ENCODE measurements at regions not wholly inside any gene's neighbourhood (a gene's known extent, or its start where the extent isn't known, plus 50 kb on each side); places are given as distances from the start of the nearest gene placed in this dataset.

DNA sequence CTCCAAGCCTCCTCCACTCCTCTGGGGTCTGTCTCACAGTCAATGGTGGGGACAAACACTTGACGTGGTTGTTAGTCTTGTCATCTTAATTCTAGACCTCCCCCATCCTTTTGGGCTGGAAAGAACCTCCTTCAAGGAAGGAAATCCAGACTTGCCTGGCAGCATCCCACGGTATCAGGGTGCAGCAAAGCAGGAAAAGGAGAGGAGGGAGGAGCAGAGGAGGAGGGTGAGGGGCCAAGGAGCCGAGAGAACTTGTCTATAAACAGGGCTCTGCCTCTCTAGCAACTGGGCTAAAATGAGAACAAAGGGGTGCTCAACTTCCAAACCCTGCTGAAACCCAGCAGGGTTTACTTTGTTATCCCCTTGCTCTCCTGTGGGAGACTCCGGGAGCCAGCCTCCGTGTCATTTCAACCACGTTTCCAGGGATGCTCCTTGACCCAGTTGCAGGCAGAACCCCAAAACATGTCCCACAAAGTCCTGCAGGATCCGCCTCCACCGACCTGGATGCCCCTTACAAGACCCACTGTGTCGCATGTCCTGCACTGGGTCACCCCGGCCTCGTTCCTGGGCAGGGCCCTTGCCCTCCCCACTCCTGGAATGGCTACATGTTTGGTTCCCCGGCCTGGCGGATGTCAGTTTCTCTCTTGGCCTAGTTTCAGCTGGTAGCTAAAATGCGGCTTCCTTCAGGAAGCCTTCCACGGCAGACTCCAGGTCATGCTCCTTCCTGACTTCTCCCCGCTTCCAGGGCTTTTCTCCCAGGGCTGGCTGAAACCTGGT, 69.7 kb upstream of the MGMT start:
- DNase-seq: no peak

DNA sequence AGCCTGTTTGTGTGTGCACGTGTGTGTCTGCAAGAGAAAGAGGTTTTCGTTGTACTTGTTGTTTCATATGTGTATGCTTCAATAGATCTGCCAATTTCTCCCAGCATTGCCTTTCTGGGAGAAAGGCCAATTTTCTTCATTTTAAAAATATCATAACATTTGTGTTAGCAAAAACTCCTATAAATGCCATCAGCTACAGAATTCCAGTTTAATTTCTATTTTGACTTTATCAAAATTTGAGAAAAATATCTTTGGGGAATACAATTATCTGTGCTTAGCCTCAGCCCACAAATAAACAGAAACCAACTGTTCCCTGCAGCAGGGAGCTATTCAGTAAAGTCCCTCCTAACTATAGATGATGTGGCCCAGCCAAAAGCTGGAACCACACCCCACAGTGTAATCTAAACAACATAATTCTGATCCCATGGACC, 68.3 kb upstream of the MGMT start:
- DNase-seq: no peak

DNA sequence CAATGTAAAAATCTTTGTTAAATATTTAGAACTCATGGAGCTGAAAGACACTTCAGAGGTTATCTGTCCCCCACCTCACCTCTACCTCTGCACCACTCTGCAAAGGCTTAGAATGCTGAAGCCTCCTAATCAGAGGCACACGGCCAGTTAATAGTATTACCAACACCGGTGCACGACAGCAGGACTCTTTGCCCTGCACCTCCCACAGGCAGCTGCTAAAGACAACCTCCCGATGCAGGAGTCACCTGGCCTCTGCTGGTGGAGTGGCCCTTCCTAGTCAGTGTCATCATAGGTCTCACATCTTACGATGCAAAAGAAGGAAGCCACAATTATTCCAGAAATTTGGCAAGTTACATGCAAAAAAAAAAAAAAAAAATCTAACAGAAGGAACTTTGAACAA, 66.6 kb upstream of the MGMT start:
- no peak for DNase-seq

DNA sequence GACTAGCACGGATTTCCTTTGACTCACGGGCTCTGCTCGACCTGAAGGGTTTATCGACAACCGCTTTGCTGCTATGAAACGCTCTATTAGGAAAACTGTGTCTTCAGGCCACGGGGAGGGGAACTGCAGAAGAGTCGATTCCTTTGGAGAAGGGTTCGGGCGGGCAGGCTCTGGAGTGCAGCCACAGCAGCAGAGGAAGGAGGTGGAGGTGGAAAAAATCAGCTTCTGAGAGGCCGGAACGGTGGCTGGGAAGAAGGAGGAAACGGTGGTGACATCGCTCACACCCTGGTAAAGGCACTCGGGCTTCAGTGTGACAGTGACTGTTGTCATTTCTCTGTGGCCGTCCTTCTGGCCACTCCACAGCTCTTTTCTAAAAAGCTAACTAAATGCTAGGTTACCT, 64.6 kb upstream of the MGMT start:
- no peak for DNase-seq

DNA sequence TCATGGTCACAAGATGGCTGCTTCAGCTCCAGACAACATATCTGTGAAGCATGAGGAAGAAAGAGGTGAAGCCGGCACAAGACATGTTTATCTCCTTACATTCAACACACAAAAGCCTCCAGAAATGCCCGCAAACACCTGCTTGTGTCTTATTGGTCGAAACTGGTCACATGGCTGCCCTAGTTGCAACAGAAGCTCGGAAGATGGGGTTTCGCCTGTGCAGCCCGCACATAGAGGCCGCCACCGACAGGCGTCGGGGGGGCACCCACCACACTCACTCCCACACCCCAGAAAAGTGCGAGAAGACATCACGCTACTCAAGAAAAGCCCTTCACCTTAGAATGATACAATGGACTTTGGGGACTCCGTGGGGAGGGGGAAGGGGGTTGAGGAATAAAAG, 63.0 kb upstream of the MGMT start:
- DNase-seq: no peak

DNA sequence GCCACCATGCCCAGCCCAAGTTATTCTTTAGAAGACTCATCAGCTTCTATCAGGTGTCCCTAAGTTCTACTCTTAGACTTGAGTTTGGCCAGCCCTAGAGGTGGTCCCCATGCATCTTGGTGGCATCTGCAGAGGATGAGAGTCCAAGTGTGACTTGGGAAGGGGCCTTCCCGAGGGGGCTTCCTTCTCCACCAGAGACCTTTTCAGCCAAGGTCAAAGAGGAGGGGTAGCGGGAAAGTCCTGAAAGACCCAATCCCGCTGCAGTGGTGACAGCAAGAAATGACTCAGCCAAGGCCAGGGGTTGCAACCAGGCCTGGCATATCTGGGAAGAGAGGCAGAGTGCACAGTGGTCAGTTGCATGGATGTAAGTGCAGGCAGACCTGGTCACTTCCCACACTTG, 61.7 kb upstream of the MGMT start:
- DNase-seq: no peak

DNA sequence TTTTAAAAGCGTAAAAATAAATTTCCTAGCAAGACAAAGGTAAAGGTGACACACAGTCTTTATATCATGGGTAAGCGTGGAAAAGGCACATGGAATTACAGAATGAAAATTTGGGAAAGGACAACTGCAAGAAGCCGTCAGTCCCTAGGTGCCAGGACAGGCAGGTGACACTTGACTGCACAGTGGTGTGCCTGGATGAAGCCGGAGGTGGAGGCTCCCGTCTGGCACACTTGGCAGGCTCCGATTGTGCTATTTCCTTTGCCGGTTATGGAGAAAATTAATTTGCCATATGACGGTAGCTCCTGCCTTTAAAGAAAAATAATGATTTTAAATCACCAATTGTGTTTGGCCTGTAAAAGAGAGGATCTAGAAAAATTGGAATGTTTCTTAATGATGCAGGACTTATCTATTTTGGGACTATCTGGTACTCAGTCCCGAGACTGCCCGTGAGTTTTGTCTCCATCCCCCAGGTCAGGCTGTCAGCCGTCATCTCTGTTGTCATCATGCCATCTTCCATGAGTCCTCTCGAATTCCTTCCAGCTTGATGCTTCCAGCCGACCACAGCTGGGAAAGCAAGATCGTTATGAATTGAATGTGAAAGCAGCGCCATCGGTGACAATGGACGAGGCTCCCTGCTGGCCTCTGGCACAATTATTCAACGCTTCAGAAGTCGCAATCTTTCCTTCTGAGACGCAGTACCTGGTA, 56.2 kb upstream of the MGMT start:
- no peak for DNase-seq

DNA sequence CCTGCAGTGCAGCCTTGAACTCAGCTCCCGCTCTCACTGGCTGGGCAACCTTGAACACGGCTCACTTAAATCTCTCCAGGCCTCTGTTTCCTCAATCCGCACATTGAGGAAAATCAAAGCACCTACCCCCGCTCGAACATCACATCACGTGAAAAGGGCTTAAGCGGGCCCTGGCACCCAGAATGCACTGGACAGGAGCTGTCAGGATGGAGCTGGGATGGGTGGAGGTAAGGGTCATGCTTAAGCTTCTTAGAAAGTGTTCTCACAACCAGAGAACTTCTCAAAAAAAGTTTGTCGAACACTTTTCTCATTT, 55.7 kb upstream of the MGMT start:
- DNase-seq: no peak

DNA sequence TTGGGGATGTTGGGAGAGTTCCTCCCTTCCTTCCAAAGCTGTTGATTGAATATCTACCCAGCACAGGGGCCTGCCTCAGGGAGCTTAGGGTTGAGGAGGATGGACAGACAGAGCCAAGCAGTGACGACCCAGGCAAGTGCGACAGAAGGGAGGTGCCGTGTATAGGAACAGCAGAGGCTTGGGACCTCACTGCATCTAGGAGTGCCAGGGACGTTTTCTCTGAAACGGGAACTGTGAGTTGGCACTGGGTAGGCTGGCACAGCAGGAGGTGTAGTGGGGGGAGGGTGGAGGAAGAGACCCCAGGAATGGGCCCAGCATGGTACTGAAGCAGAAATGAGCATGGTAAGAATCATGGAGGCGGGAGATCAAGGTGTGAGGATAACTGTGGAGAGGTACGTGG, 55.3 kb upstream of the MGMT start:
- no peak for DNase-seq

DNA sequence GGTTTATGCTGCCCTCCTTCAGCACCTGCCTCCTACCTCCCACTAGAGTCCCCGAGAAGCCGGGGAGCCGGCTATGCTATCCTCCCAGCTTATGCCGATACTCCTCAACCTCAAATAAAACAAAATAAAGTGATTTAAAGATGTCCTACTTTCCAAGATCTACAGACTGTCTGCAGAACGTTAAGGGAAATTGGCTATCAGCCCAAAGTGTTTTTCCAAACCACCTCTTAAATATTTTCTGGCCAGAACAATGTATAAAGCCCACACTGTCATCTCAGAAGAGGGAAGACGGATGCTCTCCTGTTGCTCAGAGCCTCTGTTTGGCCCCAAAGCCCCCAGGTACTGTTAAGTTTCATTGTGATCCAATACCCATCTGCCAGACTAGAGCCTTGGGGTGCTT, 54.0 kb upstream of the MGMT start:
- DNase-seq: no peak

DNA sequence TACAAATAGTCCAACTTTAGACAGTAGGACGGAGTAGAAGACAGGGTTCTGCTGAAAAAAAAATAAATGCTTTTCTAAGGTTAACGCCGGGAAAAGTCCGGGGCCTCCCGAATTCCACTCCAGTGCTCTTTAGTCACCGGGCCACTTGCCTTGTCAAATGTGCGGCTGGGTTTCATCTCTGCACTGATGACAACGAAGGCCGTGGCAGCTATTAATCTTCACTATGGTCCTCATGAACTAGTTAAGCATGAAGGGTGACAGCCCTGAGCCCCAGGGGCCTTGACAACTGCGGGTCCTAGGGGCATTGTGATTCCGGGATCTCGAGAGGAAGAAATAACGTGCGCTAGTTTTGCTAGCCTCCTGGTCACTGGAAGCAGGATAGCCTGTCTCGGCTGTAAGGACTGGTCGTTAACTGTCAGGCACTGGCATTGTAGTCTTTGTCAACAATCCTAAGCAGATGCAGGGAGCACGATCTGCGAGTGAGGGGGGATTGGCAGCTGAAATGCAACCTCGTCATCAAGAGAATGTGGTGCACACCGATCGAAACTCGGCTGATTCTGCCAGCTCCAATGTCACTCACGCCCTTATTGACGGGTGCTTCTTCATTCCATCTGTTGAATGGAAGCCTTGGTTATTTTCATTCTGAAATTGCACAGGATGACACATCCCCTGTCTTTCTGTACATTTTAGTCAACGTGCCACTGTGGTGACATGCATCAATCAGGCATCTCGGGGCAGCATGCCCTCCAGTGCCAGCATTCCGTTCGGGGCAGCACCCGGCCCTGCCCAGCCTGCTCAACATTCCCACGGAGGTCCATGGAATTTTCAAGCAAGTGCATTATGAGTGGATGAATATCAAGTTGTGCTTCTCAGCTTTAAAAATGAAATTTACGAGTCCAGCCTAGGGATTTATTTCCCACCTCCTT, 51.6 kb upstream of the MGMT start:
- no peak for DNase-seq

DNA sequence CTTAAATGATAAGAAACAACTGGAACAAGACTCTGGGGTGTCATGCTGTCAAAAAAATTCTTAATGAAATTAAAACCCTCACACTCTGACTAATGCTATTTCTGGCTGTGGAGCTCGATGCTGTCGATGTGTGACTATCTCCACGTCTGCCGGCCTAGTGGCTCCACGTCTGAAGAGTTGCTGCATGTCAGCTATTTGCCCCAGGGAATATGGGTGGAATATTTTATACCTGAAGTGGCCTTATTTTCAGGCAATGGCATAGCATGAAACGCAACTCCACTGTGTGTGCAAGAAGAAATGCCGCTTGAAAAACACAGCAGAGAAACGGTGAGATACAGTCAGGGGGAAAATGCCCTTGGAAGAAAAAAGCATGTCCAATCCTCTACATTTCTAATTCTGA, 50.9 kb upstream of the MGMT start:
- DNase-seq: no peak

DNA sequence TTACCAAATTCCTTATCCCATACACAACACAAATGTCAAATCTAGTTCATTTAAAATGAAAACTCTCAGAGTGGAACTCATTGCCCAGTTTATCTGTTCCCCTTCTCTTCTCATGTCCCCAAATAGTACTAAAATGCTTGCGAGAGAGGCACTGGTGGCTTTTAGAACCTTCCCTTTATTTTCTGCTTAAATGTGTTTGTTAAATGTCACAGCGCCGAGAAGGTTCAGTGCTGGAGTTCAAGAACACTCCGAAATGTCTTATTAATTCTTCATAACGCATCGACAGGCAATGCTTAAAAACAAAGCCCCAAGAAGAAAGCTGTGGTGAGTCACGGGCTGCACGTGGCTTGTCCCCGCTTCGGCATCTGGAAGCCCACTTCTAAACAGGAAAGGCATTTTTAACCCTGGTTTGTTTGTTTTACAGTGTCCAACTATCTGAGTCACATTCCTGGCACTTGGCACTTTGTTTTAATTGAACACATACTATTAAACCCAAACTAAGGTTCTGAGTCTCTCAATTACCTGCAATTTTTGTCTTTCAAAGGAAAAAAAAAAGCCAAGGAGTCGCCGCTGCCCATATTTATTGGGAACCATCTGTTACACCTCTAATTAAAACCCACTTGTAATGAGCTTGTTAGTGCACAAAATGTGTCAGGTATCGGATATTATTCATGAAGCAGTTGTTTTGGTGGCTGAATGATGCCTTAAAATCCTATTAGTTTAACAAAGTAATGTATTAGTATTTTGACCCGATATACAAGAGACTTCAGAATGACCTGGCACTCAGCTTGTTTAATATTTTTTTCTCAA, 49.9 kb upstream of the MGMT start:
- DNase-seq: no peak

All from NCI-H187 treated with DMSO at 0.1 percent for 48 hours (cell line).